HG03378 (cell line): ENCODE measurements at regions not wholly inside any gene's neighbourhood (a gene's known extent, or its start where the extent isn't known, plus 50 kb on each side); places are given as distances from the start of the nearest gene placed in this dataset.
A peak's percentile ranks its signal among the peaks of the same experiment; 100 is the strongest.
"Not testable (repeated sequence)": the region's sequence is repeated elsewhere in the genome, so short reads cannot be mapped to it uniquely, and the experiment has no call there.

ENCODE experiments used
- ATAC-seq: cut with Tn5 transposase; IDR thresholded peaks from one replicate; pipeline ENCODE4 v1.9.1; 2021; ENCODE audit warnings: mild to moderate bottlenecking, moderate library complexity; ENCODE audit not compliant: unreplicated experiment

DNA sequence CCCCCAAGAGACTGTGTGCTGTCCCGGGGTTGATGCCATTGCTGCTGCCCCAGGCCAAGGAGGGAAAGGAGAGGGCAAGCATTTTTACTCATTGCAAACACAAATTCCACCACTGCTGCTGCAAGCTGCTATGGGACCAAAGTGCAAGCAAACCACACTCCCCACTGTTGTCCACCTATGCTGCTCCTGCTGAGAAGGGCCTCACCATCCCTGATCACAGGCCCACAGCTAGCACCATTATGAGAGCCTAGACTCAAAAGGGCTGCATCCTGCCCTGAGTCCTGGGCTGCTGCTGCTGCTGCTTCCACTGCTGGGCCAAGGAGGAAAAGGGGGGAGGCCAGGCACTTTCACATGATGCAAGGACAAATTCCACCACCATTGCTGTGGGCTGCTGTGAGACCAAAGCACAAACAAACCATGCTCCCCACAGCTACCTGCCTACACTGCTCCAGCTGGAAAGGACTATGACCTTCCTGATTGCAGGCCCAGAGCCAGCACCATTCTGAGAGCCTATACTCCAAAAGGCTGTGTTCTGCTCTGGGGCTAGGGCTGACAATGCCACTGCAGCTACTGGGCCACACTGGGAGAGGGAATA, 218.2 kb upstream of the ZCCHC13 start:
- ATAC-seq, result no peak

DNA sequence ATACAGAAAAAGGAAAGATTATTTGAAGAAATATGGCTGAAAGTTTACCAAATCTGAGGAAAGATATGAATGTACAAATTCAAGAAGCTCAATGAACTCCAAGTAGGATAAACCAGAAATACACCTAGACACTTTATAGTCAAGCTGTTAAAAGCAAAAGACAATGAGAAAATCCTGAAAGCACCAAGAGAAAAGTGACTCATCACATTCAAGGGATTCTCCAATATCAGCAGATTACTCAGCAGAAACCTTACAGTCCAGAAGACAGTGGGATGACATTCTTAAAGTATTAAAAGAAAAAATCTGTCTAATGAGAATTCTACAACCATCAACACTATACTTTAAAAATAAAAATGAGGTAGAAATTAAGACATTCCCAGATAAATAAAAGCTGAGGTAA, 223.8 kb upstream of the ZCCHC13 start:
- ATAC-seq, result no peak

DNA sequence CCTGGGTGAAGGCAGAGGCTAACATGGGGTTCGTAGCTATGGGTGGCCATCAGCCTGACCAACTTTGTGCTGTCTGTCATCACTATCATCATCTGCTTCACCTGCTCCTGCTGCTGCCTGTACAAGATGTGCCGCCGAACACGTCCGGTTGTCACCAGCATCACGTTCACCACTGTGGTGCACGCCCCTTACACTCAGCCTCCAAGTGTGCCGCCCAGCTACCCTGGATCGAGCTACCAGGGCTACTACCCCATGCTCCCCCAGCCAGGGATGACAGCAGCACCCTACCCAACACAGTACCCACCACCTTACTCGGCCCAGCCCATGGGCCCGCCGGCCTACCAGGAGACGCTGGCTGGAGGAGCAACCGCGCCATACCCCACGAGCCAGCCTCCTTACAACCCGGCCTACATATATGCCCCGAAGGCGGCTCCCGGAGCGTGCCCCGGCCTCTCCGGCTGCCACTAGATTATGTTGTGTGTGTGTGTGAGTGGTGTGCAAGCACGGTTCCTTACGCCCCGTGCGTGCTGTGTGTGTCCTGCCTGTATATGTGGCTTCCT, 213.4 kb upstream of the XIST start:
- no peak for ATAC-seq

DNA sequence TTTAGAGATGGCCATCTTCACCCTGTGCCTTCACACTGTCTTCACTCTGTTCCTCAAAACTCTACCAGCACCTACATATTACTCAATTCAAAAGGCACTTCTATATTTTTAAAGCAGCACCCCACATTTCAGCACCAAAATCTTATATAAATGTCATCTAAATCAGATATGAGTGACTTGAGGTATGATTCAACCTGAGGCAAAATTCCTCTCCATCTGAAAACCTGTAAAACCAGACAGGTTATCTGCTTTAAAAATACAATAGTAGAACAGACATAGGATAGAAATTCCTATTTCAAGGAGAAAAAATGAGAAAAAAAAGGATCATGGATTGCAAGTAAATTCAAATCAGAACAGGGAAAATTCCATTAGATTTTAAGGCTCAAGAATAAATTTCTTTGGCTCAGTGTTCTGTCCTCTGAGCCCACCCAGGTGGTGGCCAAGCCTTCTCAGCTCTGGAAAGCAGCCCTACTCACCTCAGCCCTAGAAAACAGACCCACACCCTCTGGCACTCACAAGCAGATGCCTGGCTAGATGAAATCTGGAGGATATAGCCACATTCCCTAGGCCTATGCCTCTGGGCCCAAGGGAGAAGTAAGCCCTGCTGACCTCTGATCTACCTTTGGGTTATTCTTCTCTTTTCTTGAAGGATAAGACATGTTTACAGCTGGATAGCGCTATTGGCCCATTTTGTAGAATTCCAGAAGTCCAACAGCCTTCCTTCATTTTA, 211.1 kb upstream of the XIST start:
- ATAC-seq, result no peak

DNA sequence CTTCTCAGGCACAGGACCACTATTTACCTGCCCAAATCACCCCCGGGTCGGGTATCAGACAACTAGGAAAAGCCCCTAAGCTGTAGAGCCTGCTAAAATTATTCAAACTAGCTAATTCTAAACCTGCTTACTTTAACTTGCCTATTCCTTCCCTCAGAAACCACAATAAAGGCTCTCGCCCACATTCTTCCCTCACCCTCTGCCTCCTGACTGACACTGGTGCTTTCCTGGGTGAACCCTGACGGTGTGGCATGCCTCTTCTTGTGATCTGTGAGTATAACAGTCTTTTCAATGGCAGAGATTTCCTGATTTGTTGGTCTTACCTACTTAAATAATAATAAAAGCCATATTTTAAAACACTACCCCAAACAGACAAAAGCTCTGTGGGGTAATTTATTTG, 209.4 kb upstream of the XIST start:
- no peak for ATAC-seq

DNA sequence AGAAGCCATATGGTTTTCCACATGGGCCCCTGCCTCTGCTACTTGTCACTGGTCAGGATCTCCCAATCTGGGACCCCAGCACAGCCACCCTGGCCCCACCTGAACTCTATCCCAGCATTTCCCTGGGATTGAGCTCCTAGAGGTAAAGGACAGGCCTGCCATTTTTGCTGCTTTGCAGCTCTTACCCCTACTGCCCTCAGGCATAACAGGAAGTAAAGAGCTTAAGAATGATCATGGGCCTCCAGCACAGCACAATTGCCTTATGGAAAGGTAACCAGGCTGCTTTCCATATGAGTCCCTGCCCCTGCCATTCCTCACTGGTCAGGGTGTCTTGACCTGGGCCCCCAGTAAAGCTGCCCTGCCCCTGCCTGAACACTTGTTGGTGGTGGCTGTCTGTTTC, 196.6 kb upstream of the XIST start:
- ATAC-seq, result no peak

DNA sequence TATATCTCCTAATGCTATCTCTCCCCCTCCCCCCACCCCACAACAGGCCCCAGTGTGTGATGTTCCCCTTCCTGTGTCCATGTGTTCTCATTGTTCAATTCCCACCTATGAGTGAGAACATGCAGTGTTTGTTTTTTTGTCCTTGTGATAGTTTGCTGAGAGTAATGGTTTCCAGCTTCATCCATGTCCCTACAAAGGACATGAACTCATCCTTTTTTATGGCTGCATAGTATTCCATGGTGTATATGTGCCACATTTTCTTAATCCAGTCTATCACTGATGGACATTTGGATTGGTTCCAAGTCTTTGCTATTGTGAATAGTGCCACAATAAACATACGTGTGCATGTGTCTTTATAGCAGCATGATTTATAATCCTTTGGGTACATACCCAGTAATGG, 181.6 kb upstream of the XIST start:
- ATAC-seq, result not testable (repeated sequence)

DNA sequence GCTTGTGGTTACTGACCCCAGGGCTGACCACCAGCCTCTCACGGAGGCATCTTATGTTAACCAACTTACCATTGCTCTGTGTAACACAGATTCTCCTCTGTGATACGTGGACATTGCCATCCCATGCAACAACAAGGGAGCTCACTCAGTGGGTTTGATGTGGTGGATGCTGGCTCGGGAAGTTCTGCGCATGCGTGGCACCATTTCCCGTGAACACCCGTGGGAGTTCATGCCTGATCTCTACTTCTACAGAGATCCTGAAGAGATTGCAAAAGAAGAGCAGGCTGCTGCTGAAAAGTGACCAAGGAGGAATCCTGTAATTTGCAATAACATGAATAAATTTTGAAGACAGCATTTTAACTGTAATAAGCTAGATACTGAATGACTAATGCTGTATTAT, 179.0 kb upstream of the XIST start:
- ATAC-seq, result not testable (repeated sequence)

DNA sequence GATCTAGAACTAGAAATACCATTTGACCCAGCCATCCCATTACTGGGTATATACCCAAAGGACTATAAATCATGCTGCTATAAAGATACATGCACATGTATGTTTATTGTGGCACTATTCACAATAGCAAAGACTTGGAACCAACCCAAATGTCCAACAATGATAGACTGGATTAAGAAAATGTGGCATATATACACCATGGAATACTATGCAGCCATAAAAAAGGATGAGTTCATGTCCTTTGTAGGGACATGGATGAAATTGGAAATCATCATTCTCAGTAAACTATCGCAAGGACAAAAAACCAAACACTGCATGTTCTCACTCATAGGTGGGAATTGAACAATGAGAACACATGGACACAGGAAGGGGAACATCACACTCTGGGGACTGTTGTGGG, 178.3 kb upstream of the XIST start:
- not testable (repeated sequence) for ATAC-seq

DNA sequence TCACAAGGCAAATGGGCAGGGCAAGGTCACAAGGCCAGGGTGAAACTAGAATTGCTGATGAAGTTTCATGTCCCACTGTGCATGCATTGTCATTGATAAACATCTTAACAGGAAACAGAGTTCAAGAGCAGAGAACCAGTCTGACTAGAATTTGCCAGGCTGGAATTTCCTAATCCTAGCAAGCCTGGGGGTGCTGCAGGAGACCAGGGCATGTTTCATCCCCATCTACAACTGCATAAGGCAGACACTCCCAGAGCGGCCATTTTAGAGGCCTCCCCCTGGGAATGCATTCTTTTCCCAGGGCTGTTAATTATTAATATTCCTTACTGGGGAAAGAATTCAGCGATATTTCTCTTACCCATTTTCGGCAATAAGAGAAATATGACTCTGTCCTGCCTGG, 172.6 kb upstream of the XIST start:
- not testable (repeated sequence) for ATAC-seq

DNA sequence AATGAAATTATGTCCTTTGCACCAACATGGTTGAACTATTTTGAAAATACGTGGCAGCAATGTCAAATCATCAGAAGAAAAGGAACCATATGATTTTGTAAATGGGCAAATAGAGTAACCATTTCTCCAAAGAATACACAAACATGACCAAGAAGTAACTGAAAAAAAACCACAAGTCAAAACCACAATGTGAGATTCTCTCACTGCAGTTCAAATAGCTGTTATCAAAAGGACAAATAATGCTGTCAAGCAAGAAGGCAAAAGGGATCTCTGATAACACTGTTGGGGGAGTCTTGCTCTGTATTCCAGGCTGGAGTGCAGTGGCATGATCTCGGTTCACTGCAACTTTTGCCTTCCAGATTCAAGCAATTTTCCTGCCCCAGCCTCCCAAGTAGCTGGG, 170.7 kb upstream of the XIST start:
- no peak for ATAC-seq

DNA sequence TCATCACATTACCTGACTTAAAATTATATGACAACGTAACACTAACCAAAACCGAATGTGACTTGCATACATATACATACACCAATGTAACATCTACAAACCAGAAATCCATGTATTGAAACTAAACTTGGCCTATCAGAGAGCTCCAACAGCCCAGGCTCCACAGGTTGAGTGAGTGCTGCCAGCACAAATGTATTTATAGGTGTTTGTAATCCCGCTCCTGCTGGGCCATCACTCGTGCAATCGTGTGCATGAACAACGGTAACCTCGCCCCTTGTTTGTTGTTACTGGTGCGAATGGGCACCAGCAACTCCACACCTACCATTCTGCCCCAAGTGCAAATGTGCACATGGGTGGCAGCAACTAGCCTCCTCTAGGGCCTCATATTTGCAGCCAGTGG, 165.7 kb upstream of the XIST start:
- no peak for ATAC-seq

DNA sequence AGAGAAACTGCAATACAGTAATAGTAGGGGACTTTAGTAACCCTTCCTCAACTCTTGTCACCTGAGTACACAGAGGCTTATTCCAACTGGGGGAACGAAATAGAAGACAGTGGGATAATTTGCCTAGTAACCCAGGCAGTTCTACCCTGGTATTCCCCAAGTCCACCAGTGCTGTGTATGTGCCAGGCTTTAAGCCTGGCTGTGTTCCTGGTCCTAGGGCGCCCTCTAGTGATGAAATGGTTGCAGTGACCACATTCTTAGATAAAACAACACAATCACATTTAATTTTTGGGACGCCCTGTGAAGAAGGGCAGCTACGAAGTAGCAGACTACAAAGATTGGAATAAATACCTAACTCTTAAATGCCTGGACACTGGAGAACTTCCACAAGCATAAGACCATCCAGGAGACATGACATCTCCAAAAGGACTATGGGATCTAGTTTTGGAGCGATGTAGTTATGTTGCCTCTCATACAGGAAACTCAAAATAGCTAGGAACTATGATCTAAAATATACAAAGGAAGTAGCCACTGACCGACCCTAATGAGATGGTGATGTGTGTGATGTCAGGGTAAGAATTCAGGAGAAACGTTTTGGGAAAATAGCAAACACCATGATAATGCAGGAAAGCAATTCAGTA, 163.0 kb upstream of the XIST start:
- peak; percentile 92 for ATAC-seq

DNA sequence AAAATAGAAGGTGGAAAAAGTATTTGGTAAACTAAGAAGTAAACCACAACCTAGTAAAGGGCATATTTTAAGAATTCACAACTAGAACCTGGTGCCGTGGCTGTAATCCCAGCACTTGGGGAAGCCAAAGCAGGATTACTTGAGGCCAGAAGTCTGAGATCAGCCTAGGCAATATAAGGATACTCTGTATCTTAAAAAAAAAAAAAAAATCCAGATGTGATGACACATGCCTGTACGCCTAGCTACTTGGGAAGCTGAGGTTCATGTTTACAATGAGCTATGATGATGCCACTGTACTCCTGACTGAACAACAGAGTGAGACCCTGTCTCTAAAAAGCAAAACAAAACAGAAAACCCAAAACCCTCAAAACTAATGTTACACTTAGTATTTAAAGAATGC, 156.5 kb upstream of the XIST start:
- no peak for ATAC-seq

DNA sequence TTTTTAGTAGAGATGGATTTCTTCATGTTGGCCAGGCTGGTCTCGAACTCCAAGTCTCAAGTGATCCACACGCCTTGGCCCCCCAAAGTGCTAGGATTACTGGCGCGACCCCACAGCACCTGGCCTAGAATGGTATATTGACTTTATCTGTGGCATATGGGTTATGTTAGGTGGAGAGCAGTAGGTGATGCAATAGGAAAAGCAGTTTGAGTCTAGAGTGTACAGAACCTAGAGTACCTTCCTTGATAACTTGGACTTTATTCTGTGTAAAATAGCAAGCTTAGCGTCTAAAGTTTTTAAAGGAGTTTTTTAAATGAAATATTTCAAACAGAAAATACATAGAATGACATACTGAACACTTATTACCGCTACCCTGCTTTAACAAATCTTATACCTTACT, 139.5 kb upstream of the XIST start:
- ATAC-seq, result no peak

DNA sequence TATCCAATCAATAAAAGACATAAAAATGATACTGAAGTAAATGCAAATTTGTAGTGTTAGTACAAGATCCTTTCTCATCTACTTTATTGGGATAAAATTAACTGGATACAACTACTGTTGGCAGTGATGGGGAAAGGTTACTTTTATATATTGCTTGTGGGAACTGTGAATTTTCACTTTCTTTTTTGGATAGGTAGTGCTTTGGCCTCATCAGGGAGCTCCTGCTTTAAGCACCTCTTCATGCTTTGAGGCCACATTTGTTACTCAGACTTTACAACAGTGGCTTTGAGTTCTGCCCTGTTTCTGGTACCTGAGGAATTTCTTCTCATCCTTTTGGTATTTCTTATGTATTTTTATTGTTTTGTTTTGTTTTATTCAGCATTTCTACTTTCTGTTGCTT, 134.7 kb upstream of the XIST start:
- no peak for ATAC-seq

DNA sequence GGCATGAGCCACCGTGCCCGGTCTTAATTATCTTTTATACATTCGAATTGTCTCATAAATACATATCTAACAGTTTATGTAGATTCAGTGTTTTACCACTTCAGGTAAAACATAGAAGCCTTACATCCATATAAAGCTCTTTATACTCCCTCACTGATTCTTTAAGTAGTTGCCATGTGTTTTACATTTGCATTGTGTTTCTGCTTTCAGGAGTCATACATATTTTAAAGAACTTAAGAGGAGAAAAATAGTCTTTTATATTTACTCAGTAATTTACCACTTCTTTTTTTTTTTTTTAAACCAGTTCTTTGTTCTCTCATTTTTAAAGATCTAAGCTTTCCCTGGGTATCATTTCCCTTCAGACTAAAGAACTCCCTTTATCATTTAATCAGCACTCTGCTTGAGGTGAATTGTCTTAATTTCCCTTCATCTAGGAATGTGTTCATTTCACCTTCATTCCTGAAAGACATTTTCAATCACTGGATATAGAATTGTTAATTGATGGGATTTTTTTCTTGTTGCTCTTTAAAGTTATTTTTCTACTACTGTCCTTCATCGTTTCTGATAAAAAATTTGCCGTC, 127.1 kb upstream of the XIST start:
- no peak for ATAC-seq

DNA sequence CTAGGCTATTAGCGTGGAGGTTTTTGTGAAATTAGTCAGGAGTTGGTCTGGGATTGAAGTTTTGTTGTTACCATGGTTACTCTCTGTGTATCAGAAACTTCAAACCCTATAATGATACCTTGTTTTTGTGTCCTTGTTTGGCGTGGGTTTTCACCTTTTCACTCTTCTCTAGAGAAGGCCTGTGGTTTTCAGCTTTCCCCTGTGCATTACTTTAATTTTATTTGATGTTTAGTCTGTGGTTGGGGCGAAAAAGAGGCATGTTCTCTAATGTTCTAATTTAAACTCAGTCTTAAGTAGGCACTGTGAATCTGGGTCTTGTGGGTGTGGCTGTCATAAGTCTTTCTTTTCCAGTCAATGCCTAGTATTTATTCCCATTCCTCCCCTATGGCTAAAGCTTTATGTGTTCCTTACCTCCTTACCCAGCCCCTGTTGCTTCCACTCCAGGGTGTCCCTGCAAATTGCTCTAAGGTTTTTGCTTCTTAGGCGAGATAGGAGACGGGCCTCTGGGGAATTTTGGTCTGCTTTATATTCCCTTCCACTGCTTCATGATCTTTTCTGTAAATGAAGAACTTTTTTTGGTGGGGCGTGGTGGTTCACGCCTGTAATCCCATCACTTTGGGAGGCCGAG, 125.1 kb upstream of the XIST start:
- ATAC-seq, result peak; percentile 82

DNA sequence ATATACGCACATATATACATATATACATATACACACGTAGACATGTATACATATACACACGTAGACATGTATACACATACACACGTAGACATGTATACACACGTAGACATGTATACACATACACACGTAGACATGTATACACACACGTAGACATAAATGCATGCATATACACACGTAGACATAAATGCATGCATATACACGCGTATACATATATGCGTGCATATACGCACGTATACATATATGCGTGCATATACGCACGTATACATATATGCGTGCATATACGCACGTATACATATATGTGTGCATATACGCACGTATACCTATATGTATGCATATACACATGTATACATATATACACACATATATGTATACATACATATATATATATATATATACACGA, 114.9 kb upstream of the XIST start:
- not testable (repeated sequence) for ATAC-seq

DNA sequence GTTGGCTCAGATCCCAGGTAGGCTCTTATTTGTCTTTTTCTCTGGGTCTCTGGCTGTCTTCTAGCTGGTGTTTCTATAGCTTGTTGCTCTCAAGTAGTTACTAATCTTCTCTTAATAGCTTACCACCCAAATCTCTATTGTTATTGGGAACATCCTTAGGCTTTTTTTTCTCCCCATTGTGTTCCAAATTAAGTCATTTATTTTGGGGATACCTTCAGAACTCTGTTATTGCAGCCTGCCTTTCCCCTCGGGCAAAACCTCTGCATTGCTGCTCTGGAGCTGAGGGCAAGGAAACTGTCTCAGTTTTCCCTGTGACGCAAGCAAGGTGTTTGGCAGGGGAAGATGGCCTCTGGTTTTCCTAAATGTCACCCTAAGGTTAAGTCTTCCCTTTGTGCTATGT, 113.3 kb upstream of the XIST start:
- ATAC-seq, result no peak

DNA sequence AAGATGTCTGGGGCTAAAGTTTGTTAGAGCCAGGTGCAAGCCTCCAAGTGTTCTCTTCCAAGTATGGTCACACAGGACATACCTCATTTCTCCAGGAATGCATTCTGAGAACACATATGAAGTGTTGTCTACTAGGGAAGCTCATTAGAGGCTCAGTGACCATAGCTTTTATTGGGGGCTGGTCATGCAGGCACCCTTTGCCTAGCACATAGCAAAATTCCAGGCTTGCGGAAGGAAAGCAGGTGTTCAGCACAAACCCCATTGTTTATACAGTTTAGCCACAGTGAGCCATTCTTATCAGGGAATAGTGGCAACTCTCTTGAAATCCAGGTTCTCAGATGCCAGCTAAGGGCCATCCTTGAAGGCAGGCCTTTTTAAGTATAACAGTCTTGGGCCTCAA, 112.1 kb upstream of the XIST start:
- ATAC-seq, result no peak
